ENCODE measurements at regions not wholly inside any gene's neighbourhood (a gene's known extent, or its start where the extent isn't known, plus 50 kb on each side); places are given as distances from the start of the nearest gene placed in this dataset.
"Not testable (repeated sequence)": the region's sequence is repeated elsewhere in the genome, so short reads cannot be mapped to it uniquely, and the experiment has no call there.

DNA sequence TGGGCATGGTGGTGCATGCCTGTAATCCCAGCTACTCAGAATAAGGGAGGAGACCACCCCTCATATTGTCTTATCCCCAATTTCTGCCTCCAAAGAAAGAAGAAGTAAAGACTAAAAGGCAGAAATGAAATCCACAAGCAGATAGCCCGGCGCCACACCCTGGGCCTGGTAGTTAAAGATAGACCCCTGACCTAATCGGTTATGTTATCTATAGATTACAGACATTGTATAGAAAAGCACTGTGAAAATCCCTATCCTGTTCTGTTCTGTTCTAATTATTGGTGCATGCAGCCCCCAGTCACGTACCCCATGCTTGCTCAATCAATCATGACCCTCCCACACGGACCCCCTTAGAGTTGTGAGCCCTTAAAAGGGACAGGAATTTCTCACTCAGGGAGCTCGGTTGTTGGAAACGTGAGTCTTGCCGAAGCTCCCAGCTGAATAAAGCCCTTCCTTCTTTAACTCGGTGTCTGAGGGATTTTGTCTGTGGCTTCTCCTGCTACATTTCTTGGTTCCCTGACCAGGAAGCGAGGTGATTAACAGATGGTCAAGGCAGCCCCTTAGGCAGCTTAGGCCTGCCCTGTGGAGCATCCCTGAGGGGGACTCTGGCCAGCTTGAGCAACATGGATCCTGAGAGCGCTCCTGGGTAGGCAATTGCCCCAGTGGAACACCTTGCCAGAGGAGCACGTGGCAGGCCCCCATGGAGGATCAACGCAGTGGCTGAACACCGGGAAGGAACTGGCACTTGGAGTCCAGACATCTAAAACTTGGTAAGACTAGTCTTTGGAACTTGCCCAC, 188.7 kb upstream of the NDUFV2 start:
- DNase-seq = not testable (repeated sequence)

DNA sequence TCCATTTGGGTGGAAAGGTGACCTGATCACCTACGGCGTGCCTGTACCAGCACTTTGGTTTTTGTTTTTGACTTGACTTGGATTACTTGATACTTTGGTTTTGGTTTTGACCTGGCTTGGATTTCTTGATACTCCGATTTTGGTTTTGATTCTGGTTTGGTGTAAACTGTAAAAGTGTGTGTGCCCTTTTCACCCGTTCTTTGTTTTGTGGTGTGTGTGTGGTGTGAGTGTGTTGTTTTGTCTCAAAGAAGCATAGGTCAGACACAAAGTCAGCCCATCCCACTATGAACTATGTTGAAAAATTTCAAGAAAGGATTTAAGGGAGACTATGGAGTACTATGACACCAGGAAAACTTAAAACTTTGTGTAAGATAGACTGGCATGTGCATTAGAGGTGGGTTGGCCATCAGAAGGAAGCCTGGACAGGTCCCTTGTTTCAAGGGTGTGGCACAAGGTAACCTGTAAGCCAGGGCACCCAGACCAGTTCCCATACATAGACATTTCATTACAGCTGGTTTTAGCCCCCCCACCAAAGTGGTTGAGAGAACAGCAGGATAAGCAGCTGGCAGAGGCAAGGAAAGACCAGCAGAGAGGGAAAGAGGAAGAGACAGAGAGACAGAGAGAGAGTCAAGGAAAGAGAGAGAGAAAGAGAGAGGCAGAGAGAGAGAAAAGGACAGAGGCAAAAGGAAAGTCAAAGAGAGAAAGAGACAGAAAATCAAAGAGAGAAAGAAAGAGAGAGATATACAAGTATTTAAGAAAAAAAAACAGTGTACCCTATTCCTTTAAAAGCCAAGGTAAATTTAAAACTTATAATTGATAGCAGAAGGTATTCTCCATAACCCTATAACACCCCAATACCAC, 187.9 kb upstream of the NDUFV2 start:
- DNase-seq = not testable (repeated sequence)

DNA sequence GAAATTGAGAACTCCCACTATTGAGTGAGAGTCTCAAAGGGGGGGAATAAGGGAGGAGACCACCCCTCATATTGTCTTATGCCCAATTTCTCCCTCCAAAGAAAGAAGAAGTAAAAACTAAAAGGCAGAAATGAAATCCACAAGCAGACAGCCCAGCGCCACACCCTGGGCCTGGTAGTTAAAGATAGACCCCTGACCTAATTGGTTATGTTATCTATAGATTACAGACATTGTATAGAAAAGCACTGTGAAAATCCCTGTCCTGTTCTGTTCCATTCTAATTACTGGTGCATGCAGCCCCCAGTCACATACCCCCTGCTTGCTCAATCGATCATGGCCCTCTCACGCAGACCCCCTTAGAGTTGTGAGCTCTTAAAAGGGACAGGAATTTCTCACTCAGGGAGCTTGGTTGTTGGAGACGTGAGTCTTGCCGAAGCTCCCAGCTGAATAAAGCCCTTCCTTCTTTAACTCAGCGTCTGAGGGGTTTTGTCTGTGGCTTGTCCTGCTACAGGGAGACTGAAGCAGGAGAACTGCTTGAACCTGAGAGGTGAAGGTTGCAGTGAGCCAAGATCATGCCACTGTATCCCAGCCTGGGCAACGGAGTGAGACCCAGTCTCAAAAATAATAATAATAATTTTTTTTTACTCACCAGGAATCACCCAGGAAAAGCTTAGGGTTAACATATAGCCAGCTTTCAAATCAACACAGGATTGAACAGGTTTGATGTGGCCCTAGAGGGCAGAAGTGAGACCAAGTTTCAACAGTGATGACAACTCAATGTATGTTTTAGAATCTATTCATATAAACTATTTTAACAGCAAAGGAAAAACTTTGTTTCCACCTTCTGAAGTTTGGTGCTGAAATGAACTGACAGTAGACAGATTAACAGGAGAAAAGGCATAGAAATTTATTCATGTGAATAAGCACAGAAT, 181.4 kb upstream of the NDUFV2 start:
- DNase-seq = not testable (repeated sequence)

DNA sequence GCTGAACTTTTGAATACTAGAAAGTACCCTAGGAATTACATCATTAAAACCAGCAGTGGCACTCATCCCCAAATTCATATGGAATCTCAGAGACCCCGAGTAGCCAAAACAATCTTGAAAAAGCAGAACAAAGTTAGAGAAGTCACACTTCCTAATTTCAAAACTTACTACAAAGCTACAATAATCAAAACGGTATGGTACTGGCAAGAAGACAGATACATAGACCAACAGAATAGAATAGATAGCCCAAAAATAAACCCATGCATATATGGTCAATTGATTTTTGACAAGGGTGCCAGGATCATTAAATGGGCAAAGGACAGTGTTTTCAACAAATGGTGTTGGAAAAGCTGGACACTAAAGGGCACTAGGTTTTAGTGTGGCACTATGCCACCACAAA, 176.0 kb upstream of the NDUFV2 start:
- DNase-seq = no peak

DNA sequence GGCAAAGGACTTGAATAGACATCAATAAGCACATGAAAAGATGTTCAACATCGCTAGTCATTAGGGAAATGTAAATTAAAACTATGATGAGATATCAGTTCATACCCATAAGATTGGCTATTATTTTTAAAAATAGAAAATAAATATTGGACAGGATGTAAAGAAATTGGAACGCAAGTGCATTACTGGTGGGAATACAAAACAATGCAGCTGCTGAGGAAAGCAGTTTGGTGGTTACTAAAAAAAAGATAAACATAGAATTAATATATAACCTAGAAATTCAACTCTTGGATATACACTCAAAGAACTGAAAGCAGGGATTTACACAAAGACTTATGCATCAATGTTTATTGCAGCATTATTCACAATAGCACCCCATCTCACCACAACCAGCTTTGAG, 174.5 kb upstream of the NDUFV2 start:
- DNase-seq = no peak

DNA sequence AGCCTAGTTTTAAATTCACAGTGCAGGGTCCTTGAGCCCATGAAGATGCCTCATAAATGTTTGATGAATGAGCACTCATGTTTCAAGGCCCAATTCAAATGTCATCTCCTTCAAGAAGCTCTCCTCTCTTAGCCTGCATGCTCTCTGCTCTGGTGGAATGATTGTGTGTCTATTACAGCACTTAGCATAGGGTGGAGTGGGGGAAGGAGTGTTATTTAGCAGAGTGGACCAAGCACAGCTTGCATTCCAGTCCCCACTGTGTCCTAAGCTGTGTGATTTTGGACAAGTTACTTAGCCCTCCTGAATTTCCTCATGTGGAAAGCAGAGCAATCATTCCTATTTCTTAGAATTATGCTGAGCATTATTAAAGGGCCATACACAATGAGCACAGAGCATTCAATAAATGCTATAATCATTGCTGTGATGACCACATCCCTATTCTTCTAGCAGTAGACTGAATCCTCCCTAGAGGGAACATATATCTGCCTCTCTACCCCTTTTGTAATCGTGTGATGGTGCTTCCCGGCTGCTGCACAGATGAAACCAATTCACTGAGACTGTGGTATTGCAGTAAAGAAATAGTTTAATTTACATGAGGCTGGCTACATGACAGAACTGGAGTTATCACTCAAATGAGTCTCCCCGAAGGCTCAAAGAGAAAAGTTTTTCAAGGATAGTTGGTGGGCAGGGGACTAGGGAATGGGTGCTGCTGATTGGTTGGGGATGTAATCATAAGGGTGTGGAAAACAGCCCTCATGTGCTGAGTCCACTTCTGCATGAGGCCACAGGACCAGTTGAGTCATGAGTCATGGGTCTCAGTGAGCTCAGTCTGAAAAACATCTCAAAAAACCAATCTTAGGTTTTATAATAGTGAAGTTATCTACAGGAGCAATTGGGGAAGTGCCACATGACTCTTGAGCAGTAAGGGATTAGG, 173.4 kb upstream of the NDUFV2 start:
- no peak for DNase-seq

DNA sequence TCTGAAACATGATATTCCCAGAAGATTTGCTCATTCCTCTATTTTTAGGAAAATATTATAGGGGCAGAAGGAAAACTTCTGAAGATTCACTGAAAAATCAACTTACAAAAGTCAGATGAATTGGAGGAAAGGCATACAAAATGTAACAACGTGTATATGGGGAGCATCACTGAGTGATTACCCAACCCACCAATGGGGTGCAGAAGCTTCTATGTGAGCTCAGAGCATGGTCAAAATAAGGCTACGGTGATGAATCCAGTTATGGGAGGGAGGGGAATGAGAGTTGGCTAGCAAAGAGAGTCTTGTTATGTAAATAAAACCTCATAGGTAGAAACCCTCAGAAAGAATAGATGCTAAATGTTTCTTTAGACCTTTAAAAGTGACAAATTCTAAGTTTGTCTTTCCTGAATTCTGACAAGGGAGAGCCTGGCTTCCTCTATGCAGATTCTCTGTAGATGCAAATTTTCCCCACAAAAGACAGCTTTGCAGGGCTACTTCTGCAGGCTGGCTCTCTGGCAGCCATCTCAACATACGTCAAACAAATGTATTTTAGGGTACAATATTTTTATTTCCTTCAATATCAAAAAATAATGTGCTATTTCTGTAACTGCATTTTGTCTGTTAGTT, 171.4 kb upstream of the NDUFV2 start:
- DNase-seq = no peak

DNA sequence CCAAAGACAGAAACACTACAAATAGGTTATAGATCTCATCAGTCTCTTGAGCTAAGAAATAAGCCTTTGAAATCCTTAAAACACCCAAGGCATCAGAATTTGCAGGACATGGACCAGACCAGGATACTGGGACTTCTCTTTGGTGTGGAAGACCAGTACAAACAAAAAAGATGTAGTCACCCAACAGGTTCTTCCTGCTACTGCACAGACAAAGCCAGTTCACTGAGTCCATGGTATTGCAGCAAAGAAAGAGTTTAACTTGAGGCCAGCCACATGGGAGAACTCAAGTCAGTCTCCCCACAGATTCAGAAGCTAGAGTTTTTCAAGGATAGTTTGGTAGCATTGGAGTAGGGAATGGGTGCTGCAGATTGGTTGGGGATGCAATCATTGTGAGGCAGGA, 169.6 kb upstream of the NDUFV2 start:
- no peak for DNase-seq

DNA sequence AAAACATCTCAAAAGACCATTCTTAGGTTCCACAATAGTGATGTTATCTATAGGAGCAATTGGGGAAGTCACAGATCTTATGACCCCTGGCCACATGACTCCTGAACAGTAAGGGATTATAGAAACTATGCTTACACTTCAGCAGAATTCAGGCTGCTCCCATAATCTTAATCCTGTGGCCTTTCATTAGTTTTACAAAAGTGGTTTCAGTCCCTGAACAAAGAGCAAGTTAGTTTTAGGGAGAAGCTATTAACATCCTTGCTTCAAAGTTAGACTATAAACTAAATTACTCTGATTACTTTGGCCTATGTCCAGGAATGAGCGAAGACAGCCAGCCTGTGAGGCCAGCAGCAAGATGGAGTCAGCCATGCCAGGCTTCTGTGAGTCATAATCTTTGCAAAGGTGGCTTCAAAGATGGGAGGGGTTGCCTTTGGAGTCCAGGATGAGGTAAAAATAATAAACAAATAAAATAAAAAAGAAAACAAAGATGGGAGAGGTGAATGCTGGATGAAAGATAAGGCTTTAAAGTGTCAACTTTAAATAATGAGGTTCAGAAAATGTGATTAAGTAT, 168.7 kb upstream of the NDUFV2 start:
- no peak for DNase-seq

DNA sequence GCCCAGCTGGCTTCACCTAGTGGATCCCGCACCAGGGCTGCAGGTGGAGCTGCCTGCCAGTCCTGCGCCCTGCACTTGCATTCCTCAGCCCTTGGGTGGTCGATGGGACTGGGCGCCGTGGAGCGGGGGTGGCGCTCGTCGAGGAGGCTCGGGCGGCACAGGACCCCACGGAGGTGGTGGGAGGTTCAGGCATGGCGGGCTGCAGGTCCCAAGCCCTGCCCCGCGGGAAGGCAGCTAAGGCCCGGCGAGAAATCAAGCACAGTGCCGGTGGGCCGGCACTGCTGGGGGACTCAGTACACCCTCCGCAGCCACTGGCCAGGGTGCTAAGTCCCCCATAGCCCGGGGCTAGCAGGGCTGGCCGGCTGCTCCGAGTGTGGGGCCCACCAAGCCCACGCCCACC, 167.2 kb upstream of the NDUFV2 start:
- DNase-seq = not testable (repeated sequence)

DNA sequence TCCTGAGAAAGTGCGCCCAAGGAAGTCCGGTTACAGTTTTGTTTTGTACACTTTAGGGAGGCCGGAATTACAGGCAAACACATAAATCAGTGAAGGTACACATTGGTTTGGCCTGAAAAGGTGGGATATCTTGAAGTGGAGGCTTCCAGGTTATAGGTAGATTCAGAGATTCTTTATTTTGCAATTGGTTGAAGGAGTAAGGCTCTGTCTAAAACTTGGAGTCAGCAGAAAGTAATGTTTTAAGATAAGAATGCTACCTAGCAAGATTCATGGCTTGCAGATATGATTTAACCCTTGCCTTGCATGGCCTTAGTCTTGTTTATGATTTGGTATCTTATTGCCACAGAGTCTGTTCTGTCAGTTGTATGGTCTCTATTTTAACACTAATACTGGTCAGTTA, 165.9 kb upstream of the NDUFV2 start:
- no peak for DNase-seq

DNA sequence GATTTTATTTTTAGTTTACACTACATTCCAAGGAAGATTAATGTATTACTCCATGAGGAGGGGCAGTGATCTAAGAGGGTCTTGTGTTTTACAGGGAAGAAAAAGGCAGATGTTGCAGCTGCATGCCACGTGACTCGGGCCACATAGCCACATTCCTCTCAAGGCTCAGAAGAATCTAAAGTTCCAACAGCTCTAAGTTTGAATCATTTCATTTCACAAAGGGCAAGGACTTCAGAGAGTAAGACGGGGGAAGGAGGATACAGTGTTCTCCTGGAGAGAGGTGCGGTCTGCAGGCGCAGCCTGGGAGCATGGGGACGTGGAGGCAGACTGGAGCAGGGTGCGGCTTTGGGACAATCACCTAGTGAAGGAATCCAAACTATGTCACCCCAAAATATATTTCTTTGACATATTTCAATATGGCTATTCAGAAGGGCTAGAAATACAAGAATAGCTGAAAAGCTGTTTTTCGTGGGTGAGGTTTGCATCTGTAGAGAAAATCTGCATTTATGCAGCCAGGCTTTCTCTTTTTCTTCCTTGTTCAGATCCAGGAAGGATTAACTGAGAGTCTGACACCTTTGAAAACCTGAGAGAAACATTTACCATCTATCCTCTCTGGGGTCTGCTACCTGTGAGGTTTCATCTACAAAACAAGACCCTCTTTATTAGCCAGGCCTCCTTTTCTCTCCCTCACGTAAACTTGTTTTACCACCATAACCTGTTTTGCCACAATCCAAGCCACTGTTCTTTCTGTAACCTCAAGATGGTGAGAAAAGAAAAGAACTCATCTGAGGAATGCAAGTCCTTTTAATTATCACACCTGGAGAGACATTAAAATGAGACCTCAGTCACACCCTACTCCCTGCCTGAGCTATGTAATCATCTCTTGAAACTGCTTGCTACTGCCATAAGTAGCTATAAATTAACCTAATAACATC, 165.1 kb upstream of the NDUFV2 start:
- DNase-seq = no peak

DNA sequence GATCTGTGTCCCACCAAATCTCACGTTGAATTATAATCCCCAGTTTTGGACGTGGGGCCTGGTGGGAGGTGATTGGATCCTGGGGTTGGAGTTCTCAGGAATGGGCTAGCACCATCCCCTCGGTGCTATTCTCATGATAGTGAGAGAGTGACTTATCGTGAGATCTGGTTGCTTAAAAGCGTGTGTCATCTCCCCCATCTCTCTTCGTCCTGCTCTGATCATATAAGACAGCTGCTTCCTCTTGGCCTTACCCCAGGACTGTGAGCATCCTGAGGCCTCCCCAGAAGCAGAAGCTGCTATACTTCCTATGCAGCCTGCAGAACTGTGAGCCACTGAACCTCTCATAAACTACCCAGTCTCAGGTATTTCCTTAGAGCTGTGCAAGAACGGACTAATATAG, 163.7 kb upstream of the NDUFV2 start:
- no peak for DNase-seq

DNA sequence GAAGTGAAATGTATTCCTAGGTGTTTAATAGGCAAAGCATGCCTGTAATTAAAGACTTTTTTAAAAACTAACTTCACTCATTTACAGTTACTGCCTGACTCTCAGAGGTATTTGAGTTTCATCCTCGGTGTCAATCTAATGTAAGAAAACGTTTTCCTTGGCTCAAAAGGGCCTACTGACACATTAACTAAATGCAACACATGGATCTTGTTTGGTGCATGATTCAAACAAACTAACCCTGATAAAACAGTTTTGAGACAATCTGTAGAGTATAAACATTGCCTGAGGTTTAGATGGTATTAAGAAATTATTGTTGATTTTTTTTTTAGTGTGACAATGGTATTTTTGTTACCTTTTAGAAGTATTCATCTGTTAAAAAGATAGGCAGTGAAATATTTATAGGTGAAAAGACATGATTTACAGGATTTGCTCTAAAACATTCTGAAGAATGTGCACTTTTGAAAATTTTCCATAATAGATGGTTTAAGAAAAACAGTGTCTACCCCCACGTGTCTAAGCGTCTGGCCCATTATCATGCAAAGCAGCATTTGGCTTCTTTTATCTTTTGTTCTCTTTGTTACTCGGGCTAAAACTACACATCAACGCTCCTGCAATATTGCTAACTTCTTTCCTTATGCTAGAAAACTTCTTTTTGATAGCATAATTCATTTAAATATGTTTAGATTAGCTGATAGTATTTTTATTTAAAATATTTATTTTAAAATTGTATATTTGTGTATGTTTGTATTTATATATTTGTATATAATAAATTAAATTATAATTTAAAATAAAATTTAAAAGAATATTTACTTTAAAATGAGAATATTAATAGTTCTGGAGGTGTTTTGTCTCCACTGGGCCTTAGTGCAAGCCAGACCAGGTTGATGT, 160.2 kb upstream of the NDUFV2 start:
- no peak for DNase-seq

DNA sequence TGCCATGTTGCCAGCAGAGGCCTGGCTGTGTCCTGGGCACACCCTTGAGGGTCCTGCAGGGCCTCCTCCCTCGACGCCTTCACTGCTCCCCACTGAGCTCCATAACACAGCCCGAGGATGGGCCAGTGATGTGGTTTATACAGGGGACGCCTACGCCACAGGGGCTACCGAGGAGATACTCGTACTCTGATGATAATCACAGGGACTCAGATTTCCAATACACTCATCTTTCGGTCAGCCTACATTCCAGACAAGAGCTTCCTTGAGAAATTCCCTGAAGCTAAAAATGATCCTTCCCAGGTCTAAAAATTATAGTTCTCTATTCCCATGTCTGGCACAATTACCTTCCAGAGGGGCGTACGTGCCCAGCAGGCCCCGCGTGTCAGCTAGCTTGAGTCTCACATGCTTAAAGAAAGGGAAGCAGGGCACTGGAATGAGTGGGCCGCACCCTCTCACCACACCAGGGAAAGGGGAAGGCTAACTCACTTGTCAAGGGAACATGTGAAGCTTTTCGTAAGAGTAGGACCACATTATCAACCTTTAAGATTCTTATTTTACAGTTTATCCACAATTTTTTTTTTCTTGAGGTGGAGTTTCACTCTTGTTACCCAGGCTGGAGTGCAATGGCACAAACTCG, 159.5 kb upstream of the NDUFV2 start:
- DNase-seq = no peak

DNA sequence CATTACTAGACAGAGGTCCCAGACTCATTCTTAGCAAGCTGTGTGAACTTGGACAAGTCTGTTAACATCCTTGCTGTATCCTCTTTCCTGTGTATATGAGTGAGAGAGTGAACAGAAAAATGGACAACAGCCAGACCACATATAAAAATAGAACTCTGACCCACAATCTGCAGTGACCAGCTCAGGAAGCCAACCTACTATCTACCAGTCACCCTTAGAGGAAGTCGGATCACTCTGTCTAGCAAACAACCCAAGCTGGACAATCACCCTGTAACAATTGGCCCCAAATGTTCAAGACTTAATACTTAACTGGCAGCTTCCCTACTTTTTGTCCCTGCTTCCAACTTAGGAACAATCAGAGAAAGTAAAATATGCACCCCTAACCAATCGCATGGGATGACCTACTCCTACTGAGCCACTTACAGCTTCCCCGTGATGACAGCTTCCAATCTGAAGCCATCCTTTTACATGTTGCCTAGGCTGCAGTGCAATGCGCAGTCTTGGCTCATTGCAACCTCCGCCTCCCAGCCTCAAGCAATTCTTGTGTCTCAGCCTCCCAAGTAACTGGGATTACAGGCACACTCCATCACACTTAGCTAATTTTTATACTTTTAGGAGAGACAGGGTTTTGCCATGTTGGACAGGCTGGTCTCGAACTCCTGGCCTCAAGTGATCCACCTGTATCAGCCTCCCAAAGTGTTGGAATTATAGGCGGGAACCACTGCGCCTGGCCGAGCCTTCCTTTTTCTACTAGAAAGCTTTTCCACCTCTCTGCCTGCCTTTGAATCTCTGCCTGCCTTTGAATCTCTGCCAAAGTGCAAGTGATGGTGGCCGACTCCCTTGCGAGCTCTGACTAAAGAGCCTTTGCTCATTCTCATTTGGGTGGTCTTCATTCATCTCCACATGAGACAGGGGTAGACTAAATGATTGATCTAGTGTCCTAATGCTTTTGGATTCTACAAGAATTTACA, 158.3 kb upstream of the NDUFV2 start:
- DNase-seq = no peak

DNA sequence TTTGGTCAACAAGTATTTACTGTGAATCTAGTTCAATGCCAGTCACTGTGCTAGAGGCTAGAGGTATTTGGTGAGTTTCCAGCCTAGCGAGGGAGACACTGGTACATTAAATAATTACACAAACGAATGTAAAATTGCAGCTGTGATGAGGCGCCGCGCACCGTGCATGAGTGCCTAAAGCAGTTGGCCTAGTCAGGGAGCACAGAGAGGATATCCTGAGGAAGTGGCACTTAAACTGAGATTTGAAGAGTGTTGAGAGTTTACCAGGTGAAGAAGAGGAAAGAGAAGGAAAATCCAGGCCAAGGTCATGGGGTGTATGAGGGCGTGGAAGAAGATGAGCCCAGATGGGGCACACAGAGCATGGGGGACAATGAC, 157.6 kb upstream of the NDUFV2 start:
- DNase-seq = no peak

Data from midbrain (tissue), 1 donor.